HG03558 (cell line): ENCODE measurements at regions not wholly inside any gene's neighbourhood (a gene's known extent, or its start where the extent isn't known, plus 50 kb on each side); places are given as distances from the start of the nearest gene placed in this dataset.
A peak's percentile ranks its signal among the peaks of the same experiment; 100 is the strongest.
"Not testable (repeated sequence)": the region's sequence is repeated elsewhere in the genome, so short reads cannot be mapped to it uniquely, and the experiment has no call there.

ENCODE experiments used
- ATAC-seq: cut with Tn5 transposase; IDR thresholded peaks from one replicate; pipeline ENCODE4 v1.9.1; 2021; ENCODE audit warnings: moderate number of reproducible peaks; ENCODE audit not compliant: unreplicated experiment; ENCODE audit errors: extremely low read depth

GRCh38 chr1:94362466-94363058, 55.6 kb upstream of the ABCD3 start:
- no peak for ATAC-seq

DNA sequence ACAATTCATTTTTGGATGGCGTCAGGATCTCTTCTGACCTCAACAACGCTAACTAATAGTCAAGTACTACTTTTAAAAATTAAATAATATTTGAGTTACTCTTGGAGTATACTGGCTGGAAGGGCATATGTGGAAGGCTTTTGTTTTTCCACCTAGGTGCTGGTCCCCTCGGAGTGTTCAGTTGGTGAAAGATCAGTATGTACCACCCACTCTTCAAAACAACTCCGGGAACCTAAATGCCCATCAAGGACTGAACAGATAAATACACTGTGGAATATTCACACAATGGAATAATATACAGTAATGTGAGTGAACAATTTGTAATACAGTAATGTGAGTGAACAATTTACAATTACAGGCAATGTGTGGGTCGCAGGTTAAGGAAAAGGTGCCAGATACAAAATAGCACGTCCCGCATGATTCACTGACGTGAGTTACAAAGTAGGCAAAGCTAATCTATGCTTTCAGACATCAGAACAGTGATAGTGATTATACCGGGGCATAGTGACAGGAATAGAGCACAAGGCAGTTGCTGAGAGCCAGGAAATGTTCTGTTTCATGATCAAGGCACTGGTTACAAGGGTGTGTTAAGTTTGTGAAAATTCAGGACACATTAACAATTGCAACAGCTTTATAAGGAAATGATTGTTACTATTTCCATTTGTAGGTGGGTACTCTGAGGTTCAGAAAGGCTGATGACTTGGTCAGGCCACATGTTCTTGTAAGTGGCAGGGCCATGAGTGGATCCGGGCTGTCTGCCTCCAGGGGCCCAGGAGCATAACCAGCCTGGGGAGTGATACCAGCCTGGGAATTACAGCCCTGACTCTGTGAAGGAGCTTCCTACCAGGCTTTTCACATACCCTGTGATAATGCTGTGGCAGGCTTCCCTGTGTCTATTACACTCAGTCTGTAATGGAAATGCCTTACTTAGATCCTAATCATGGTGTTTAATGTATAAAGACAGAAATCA, 59.3 kb upstream of the ABCD3 start:
- no peak for ATAC-seq

DNA sequence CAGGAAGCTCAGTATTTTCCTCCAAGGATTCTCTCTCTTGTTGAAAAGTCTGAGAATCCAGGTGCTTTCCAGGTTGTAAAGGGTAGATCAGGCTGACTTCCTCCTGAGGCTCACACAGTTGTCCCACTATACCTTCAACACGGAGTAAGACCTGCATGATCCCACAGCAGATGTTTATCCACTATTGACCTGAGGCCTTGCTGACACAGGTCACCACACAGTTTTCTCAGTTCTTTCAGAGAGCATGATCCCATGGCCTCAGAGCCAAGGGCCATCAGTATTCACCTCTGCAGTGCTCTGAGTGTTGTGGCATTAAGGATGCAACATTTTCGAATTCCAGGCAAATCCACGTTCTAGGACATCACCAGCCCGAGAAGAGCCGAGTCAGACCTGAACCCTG, 60.5 kb upstream of the ABCD3 start:
- no peak for ATAC-seq

DNA sequence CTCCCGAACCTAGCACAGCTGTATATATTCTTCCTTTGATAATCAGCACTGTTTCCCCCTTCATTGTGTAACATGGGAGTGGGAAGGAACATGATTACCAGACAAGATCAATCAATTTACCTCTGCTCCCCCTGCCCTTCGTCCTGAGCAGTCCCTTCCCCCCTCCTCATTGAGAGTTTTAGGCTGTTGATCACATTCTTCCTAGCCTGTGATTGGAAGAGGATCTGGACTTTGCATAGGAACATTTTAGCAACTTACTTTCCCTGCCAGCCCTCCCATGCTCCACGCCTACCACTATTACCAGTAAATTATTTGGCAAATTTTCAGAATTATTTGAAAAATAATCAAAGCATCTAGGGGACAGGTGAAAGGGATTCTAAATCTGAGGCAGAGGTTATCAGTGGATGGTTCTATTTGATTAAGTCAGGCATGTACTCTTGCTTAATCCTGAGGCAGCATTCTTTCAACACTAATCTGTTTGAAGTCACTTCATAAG, 62.7 kb upstream of the ABCD3 start:
- no peak for ATAC-seq

- ATAC-seq: no peak
Observed at GRCh38 chr1:94351481-94351880, 66.7 kb upstream of the ABCD3 start.

DNA sequence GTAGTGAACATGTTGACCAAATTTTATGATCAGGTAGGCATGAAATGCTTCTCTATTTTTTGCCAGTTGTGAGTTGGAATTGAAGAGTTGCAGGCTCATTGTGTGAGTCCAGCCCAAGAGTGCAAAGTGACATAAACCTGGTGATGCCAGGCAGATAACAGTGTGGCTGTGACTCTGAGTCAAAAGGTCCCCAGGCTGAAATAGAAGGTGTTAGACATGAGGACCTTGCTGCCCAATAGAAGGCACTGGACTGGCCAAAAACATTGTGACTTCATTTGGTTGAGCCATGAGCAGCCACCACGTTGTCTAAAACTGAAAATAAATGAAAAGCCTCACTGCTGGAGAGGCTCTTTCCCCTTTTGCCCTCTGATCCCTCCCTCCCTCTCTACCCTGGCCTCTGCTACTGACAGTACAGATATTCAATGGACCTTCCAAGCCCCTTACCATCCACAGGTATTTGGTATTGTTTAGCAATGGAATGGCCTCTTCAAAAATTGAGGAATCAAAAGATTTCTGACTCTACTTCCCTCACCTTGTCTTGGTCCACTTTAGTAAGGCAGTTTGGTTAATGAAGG, 67.8 kb upstream of the ABCD3 start:
- no peak for ATAC-seq

DNA sequence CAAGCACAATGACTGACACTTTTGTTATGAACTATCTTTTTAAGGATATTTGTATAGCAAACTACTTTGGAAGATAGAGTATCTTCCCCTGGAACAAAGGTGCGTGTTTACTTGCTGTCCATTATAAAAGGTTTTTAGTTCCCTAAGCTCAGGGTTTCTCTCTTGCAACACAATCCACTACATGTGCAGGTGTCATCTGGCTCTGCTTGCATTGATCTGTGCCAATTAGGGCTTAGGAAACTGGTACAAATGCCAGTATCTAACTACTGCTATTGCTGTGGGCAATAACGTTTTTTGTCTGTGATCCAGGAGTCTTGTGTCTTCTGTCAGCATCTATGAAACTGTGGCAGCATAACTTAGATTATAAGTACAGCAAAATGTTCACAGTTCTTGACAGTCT, 68.3 kb upstream of the ABCD3 start:
- ATAC-seq: no peak

GRCh38 chr1:94348386-94348785, 69.8 kb upstream of the ABCD3 start:
- ATAC-seq: not testable (repeated sequence)

GRCh38 chr1:94345148-94345721, 73.0 kb upstream of the ABCD3 start:
- ATAC-seq: no peak

GRCh38 chr1:94342416-94342815, 75.8 kb upstream of the ABCD3 start:
- ATAC-seq: no peak

DNA sequence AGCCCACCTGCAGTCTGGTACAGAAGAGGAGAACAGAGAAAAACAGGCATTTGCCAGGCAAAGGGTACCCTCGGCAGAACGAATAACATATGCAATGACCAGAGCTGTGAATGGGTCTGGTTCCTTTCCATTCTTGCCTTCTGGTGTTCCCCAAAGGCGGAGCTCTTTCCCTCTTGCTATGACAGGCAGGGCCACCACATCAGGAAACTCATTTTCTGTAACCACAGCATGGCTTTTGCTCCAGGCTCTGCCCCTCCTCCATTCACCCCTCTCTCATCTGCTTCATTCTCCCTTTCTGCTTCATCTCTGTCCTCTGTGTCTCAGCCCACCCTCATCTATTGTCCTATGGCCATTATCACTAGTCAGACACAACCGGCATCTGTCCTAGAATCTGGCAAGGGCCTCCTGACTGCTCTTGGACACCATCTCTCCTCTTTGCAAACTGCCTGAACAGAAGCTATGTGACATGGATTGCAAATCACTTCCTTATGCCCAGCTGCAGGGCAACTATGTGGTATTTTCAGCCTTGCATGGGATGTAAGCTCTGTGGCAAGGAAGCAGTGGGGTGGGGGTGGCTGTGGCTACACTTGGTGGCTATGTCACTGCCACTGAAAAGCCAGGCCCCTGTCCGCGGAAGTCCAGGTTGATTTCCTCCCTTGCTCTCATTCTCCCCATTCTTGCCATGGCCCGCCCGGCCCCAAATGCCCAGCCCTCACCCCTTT, 78.8 kb upstream of the ABCD3 start:
- ATAC-seq: no peak

GRCh38 chr1:94336991-94337390, 81.2 kb upstream of the ABCD3 start:
- ATAC-seq: no peak

DNA sequence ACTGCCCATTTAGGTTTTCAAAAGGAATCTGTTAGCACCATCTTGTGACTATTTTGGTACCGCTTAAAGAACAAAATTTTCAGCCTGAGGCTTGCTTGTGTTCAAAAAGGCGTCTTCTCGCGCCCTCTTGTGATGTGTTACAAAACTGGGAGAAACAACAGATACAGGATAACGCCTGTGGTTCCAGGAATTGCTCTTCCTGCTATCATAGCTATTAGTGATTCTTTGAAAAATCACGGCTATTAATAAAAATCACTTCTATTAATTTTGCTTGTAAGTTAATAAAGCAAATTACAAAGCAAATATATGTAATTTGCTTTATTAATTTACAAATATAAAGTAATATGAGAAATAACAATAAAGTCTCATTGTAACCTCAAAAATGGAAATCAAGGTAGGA, 82.2 kb upstream of the ABCD3 start:
- ATAC-seq: no peak

DNA sequence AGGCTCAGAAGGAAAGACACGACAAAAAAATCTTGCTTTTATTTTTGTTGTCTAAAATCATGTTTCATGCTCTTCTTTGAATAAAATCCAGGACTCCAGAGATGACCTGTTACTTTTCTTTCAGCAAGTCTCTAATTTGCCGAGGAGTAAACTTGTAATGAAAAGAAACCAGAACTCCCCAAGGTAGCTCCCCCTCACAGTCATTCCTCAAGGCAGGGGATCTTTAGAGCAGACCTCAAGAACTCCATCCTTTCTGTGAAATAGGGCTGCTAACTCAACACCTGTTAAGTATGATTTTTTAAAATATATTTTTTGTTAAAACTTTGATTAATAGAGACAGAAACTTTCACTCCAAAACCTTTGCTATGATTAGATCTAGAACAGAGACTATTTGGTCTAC, 82.7 kb upstream of the ABCD3 start:
- ATAC-seq: no peak

- ATAC-seq: no peak
Observed at GRCh38 chr1:94334764-94335163, 83.4 kb upstream of the ABCD3 start.

- peak; percentile 43 for ATAC-seq
Observed at GRCh38 chr1:94332952-94333351, 85.2 kb upstream of the ABCD3 start.

- ATAC-seq: no peak
Observed at GRCh38 chr1:94332516-94332915, 85.7 kb upstream of the ABCD3 start.

GRCh38 chr1:94329986-94330385, 88.2 kb upstream of the ABCD3 start:
- ATAC-seq: no peak

- ATAC-seq: no peak
Observed at GRCh38 chr1:94329276-94329675, 88.9 kb upstream of the ABCD3 start.

- no peak for ATAC-seq
Observed at GRCh38 chr1:94327001-94327690, 89.8 kb upstream of the ARHGAP29 start.
